GM19240 (cell line): ENCODE measurements at regions not wholly inside any gene's neighbourhood (a gene's known extent, or its start where the extent isn't known, plus 50 kb on each side); places are given as distances from the start of the nearest gene placed in this dataset.
"Not testable (repeated sequence)": the region's sequence is repeated elsewhere in the genome, so short reads cannot be mapped to it uniquely, and the experiment has no call there.

ENCODE experiments used
- DNase-seq: peaks from one replicate; pipeline ENCODE4 v3.0.0; 2011; ENCODE audit warnings: low spot score; ENCODE audit not compliant: insufficient read length

DNA sequence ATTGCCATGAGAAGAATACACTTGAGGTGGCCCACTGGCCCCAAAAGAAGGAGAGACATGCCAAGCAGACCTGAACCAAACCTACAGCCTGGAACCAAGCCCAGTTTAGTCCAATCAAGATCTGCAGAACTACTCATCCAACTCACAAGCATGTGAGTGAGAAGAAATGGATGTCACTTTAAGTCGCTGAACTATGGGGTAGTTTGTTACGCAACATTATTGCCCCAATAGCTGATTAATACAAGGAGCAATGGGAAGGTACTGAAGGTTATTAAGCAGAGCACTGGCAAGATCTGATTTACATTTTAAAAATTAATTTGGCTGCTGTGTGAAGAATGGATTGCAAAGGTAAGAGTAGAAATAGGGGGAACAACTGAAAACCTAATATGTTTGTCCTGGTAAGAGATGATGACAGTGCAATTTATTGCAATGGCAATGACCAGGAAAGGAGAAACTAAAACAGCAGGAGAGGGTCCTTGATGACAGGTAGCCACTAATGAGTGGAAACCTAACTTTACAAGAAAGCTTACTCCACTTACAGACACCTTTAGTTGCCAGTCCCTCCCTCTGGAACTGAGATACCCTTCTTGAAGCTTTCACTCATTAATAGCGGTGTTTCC, 132.9 kb upstream of the GRIA1 start:
- no peak for DNase-seq

DNA sequence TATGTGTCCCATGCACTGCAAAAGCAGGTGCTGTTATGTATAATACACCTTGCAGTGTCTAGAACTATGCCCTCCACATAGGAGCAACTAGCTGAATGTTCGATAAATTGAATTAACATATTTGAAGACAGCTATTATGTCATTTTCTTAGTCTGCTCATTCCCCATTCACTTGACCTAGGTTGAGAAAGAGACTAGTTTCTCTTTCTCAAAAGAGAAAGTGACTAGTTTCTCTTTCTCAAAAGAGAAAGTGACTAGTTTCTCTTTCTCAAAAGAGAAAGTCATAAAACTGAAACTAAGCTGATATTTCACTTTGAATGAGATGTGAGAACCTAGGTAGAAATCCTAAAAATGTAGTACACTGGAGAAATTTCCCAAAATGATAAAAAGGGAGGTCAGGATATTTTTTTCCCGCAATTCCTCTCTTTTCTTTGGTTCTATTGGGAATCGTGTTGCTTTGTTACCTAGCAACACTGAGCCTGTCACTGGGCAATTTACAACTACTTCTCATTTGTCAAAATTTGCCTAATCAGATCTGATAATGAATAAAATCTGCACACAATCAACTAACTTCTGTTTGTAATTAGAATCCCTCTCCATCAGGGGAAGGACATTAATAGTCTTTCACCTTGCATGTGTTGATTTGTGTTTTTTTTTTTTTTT, 132.0 kb upstream of the GRIA1 start:
- no peak for DNase-seq

DNA sequence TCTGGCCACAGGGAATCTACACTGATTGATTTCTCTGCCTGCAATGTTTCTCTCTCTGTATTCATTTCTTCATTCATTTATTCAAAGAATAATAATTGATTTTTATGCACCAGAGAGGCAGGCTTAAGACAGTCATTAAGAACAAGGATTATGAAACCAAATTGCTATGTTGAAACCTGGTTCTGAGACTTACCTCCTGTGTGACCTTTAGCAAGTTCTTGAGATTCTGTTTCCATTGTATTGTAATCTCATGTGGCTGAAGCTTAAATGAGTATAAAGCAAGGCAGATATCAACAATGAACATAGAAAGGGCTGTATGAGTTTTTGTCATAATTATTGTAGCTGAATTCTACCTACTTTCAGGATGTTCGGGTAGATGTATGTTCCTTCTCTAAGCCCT, 129.6 kb upstream of the GRIA1 start:
- DNase-seq: no peak

DNA sequence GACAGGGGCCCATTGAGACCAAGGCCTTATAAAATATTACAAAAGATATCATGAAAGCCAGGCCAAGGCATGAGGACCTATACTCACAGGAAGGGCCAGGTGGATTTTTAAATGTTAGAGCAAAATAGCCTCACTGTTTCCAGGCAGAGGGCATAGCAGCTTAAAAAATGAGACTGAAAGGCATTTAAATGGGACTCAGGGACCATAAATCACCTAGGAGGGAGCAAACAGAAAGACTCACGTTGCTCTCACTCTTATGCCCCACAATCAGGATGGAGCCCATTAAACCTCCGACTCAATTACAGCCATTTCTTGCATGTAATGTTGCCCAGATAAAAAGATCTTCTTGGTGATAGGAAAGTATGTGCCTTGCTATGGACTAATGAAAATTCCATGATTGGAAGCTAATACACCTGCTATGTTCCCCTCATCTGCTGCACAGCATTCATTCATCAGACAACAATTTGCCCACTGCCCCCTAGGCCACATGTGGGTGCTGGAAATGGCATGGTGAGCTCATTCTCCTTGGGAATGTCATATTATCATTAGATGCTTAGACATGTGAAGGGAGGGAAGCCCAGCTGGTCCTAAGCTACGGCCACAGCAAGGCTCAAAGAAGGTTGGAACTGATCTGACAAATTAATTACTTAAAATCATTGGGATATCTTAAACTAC, 128.6 kb upstream of the GRIA1 start:
- no peak for DNase-seq

DNA sequence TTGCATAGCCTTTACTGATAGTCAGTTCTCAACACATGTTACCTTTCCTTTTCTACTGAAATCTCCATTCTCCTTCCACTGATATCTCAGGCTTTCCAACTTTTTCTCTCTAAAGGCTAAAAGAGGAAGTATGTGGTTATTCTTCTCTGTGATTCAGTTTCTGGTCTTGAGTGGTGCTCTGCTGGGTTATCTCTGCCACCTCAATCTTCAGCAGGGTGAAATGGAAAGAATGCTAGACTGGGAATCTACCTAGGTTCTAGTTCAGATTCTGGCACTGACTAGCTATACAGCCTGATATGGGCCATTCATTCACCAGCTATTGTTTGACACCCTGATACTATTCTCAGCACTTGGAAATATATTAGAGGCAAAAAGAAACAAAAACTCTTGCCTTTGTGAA, 124.9 kb upstream of the GRIA1 start:
- no peak for DNase-seq

DNA sequence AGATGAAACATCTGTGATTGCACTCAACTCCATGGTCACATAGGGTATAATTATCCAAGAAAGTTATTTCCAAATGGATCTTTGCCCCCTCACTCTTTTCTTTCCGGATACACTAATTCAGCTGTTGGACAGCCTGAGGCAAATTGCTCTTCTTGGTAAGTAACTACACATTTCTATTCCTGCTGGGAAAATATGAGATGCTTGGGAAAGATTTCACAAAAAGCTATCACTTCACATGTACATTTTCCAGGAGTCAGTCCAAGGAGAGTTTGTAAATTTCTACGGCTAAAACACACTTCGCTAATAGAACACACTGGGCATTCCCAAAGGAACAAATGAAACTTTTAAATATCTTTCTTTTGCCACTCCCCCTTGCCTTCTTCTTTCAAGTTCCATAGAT, 123.0 kb upstream of the GRIA1 start:
- no peak for DNase-seq

DNA sequence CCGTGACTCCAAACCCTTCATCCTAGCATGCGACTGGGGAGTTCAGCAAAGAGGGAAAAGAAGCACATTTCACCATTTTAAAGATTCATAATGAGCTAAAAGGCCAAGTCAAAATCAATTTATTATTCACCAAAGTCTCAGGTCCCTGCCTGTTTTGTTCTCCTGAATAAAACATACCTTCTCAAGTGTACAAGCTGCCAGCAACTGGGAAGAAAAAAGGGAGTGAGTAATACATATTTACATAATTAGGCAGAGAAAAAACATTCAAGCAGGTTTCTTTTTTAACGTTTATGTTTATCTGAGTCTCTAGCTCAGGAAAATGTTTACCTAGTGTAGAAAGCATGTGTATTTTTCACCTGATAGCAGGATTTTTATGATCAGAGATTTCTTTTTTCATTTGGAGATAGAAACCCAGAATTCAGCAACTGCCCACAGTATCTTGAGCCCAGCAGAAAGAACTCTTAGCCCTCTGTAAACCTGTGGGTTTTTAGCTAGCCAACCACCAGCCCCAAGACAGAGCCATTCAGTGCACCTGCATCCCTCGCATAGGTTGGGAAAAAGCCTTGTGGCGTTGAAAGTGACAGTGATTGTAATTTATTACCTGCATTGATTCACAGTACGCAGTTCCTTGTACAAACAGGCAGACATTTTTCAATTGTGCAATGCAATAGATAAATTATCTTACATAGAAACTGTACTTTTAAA, 117.9 kb upstream of the GRIA1 start:
- no peak for DNase-seq

DNA sequence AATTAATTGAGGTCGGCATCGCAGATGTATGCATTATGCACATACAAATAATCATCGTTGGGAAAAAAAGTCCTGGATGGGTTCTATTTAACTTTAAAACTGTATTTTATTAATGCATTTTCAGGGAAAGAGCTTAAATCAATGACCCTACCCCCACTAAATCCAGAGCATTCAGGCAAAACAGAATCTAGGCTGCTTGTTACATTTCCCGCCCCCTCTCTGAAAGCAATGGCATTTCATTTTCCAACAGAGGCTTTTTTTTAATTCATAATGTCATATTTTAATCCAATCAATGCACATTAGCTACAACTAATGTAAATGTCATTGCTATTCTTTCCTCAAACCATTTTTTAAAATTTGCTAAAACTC, 117.4 kb upstream of the GRIA1 start:
- no peak for DNase-seq

DNA sequence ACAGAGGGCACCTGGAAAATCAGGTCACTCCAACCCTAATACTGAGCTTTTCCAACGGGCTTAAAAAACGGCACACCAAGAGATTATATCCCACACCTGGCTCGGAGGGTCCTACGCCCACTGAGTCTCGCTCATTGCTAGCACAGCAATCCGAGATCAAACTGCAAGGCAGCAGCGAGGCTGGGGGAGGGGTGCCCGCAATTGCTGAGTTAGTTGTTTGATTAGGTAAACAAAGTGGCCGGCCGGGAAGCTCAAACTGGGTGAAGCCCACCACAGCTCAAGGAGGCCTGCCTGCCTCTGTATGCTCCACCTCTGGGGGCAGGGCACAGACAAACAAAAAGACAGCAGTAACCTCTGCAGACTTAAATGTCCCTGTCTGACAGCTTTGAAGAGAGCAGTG, 108.8 kb upstream of the GRIA1 start:
- DNase-seq: not testable (repeated sequence)

DNA sequence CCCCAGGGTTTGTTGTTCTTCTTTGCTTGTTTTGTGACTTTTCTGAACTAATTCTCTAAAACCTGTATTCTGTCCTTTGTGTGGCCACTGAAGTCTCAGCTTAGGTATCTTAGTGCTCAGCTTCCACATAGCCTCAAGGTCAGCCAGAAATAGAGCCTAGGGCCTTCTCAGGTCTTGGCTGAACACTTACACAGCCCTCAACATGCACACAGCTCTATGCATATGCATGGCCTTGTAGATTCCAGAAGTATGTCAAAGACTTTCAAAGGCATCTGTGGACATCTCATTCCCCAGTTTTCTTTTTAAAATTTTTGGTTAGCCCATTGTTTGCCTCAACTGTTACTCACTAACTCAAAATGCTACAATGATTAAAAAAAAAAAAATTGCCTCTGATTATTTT, 99.9 kb upstream of the GRIA1 start:
- DNase-seq: no peak

DNA sequence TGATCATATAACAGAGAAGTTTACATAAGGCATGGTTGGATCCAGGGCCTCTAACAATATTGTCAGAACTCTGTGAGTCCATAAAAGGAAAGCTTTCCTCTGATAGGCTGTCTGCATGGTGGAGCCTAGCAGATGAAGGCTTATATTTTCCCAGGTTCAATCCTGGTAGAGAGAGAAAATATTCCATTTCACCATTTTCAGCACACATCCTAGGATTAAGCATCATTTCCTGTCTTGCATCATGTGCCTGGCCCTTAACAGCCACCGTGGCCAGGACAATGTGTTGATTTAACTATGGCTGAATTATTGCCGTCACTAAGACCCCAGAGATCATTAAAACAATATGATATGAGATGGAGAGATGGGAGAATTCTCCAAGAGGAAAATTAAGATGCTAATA, 90.9 kb upstream of the GRIA1 start:
- no peak for DNase-seq

DNA sequence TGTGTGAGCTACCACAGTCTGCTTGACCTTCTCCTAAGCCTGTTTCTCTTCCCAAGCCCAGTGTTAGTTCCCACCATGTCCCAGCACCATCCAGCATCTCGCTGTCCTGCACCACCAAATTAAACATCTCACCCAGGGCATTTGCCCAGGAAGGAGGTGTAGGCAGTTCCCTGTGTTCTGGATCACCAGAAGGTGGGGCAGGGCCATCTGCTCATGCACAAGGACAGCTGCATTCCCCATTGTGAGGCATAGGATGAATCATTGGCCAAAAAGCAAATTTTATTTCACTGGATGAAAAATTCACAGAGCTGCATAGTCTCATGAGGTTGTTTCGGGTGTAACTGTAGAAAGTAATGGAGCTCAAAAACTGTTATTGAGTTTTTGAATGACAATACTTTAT, 89.5 kb upstream of the GRIA1 start:
- DNase-seq: no peak

DNA sequence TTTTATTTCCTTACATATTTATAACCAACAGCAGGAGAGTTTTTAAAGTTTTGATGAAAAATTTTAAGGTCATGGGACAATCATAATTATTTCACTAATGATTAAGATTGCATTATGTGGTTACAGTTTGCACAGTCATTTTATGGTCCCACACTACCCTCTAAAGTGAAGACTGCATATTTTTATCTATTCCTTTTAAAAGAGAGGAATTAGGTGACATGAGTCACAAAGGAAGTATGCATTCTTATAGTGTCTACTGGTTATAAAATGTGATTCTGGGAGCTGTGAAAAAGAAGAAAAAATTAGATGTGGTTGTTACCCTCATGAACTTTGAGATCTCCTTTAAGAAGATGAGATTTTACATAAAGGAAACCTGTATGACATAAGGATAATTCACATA, 87.9 kb upstream of the GRIA1 start:
- DNase-seq: no peak

DNA sequence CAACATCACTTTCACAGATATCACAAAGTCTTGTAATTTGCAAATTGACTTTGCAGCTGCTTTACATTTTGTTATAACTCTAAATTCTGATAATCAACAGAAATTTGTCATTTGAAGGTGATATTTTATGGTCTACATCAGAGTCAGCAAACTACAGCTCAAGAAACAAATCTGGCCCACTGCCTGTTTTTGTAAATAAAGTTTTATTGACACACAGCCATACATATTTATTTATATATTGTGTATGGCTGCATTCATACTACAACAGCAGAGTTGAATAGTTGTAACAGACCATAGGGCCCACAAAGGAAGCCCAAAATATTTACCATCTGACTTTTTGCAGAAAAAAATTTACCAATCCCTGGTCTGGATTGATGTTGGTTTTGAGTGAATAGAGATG, 87.0 kb upstream of the GRIA1 start:
- no peak for DNase-seq

DNA sequence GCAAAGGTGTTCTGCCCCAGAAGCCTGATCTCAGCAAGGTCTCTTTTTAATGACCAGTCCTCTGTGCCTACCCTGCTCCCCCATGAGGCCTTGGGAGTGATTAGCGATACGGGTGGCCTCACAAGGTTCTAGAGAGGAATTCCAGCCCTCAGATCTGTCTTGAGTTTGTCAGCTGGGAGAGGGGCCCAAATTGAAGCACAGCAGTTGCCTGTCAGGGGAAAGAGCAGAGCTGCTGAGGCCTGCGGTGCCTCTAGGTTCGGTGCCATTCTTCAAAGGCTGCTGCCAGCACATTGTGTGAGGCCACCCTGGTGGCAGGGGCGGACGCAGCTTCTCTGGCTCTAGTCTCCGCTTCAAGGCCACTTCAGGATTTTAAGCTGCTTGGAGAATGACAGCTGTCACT, 85.7 kb upstream of the GRIA1 start:
- DNase-seq: no peak

DNA sequence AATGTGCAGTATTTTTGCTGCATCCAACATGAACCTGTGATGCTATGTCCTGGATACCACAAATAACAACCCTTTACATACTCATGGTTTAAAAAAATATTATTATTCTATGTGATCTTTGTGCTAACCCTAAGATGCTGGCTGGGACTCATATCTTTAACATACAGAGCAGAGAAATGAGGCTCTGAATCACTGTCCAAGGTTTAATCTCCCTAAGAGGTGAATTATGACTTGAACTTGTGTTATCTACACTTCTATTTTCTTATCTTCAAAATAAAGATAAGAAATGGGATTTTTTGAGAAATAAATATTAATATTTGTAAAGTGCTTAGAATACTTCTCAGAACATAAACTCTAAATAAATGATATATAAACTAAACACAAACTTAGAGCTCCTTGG, 68.8 kb upstream of the GRIA1 start:
- DNase-seq: no peak

DNA sequence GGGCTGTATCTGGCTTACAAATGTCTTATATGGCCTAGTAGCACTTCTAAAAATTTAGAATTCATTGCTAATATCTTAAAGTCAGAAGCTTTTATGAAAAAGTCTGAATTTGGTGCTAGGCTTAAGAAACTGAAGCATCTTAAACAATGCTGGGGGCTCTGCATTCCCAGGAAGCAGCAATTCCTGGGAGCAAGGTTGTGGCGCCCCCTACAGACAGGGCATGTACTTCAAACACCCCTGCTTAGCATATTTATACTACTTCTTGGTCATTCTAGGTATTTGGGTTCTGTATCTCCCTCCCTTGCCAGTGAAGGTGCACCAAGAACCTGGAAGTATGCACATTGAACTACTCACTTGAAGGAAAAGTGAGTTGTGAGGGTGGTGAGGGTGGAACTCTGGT, 64.6 kb upstream of the GRIA1 start:
- no peak for DNase-seq

DNA sequence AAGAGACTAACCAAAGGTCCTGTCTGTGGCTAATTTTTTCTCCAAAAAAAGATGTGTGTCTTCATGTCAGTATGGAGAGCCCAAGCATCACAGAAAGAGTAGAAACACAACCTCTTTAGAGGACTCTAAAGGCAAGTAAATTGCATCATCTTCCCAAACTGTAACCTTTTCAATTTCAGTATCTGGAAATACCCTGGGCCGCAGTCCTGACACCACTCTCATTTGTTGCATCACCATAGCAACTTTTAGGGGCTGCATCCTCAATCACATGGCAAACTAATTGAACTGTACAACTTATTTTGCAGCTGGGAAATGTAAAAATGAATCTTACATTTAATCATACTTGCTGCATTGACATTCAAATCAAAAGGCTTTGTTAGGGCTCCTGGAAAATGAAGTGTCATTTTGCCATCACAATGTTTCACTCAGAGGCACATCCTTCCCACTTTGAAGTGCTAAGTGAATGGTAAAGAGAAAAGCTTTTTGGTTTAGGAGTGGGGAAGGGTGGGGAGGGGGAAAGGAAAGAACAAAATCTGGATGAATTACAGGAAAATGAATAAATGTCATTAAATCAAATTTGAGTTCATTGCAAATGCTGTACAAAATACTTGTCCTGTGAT, 60.6 kb upstream of the GRIA1 start:
- no peak for DNase-seq

DNA sequence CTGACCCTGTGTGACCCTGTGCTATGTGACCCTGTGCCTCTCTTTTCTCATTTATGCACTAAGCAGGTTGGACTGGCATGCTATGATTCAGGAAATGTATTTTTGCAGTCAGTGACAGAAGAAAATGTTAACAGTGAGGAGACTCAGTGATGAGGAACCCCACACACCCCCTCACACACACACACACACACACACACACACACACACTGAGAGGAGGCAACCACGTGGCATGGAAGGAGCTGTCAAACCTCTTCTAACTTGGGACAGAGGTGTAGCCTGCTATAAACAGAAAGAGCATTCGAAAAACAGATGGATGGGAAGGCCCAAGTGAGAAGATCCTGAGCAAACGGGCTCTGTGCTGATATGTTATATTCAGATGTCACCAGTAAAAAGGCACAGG, 57.9 kb upstream of the GRIA1 start:
- DNase-seq: no peak

DNA sequence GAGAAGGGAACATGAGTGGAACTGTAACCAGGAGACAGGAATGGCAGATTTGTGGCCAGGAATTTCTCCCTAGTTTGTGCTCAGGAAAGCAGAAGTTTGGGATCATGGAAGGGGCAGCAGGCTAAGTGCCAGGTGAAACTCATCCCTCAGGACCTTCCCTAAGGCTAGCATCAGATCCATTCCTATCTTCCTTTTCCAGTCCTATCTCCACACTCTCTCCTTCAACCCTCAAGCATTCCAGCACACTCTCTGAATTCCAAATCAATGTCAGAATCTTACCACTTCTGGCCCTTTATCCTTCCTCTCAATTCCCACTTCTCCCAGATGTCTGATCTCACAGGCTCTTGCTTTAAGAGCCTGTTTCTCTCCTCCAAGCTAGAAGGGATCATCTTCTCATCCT, 53.2 kb upstream of the GRIA1 start:
- no peak for DNase-seq

DNA sequence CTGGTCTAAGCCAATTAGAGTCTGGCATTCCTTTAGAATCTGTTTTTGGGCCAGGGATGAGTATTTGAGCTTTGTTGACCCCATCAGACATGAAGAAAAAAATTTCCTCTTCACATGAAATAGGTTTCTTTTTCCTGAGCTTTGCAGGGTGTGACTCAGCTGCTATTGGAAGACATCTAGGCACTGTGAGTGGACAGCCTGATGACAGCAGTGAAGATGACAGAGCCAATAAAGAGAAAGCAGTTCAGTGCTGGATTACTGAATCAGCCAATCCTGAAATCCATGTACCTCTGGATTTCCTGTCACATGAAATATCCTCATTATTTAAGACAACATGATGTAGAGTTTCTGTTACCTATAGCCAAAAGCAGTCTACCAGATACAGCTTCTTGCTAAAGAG, 51.3 kb upstream of the GRIA1 start:
- DNase-seq: no peak
